ENCODE measurements at regions not wholly inside any gene's neighbourhood (a gene's known extent, or its start where the extent isn't known, plus 50 kb on each side); places are given as distances from the start of the nearest gene placed in this dataset.

DNA sequence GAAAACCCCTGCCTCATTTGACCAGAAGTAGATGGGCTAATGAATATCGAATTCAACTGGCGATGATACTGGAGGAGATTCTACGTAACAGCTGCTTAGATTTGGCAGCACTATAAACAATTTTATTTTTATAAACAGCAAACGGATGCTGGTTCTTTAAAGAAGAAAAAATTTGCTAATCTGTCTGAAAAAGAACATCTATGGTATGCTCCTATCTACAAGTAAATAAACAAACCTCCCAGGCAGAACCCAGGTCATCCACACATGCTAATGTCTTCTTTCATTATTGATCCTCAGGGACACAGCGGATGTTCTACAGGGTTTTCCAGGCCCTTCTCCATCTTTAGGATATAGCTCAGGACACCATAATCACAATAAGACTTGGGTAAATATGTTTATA lies 291.3 kb downstream of the ALDH8A1 start:
- DNase-seq = no peak
- TF ChIP-seq, protein P1, sequence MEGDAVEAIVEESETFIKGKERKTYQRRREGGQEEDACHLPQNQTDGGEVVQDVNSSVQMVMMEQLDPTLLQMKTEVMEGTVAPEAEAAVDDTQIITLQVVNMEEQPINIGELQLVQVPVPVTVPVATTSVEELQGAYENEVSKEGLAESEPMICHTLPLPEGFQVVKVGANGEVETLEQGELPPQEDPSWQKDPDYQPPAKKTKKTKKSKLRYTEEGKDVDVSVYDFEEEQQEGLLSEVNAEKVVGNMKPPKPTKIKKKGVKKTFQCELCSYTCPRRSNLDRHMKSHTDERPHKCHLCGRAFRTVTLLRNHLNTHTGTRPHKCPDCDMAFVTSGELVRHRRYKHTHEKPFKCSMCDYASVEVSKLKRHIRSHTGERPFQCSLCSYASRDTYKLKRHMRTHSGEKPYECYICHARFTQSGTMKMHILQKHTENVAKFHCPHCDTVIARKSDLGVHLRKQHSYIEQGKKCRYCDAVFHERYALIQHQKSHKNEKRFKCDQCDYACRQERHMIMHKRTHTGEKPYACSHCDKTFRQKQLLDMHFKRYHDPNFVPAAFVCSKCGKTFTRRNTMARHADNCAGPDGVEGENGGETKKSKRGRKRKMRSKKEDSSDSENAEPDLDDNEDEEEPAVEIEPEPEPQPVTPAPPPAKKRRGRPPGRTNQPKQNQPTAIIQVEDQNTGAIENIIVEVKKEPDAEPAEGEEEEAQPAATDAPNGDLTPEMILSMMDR (IDR thresholded peaks at IDR 0.05; ENCODE audit: partially characterized antibody, unreplicated experiment) = no peak
- Mint-ChIP-seq H3K9me3 (ENCODE audit: unreplicated experiment) (no peaks in the 10 kb centered on the region), H3K27me3 (ENCODE audit: unreplicated experiment) (no peaks in the 10 kb centered on the region), H3K4me3 (ENCODE audit: unreplicated experiment) (no peak overlapping the region), H3K4me1 (ENCODE audit: low read depth, unreplicated experiment) (no peaks in the 10 kb centered on the region), H3K36me3 (ENCODE audit: unreplicated experiment) (no peaks in the 10 kb centered on the region), H3K27ac (ENCODE audit: unreplicated experiment) (no peak overlapping the region)

DNA sequence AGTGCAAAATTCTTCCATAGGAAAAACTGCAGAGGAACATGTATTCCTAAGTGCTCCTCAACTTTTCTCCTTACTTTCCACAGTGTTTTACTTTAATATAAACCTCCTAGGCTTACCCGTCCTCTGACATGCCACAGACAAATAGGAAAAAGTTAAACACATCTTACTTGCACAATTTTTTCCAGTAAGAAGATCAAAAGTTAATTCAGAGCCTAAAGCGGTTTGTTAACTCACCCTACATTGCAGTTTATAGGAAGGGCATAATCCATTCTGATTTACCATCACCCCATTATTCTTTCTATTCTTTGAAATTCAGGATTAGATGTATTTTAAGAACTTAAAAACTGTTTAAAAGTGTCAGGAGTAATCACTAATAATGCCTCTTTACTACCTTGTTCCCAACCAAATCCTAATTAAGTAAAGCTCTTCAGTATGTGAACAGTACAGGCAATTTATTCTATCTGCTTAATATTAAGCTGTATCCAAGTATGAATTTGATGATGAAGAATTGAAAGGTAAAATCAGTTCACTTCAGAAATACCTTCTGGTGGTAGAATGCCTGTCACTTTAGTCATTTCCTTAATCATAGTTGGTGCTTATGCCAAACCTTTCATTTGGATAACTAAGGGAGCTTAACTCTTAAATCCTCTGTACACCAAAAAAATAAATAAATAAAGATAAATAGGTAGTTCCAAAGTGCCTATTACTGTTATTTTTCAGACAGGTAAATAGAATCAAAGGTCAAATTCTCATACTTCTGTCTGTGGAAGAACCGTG lies 292.0 kb downstream of the ALDH8A1 start:
- Mint-ChIP-seq H3K9me3 (ENCODE audit: unreplicated experiment) (no peaks in the 10 kb centered on the region), H3K36me3 (ENCODE audit: unreplicated experiment) (no peaks in the 10 kb centered on the region), H3K4me1 (ENCODE audit: low read depth, unreplicated experiment) (no peaks in the 10 kb centered on the region), H3K27ac (ENCODE audit: unreplicated experiment) (no peak overlapping the region), H3K27me3 (ENCODE audit: unreplicated experiment) (no peaks in the 10 kb centered on the region), H3K4me3 (ENCODE audit: unreplicated experiment) (no peak overlapping the region)
- DNase-seq = no peak
- TF ChIP-seq, protein P1 (IDR thresholded peaks at IDR 0.05; ENCODE audit: partially characterized antibody, unreplicated experiment) = no peak

DNA sequence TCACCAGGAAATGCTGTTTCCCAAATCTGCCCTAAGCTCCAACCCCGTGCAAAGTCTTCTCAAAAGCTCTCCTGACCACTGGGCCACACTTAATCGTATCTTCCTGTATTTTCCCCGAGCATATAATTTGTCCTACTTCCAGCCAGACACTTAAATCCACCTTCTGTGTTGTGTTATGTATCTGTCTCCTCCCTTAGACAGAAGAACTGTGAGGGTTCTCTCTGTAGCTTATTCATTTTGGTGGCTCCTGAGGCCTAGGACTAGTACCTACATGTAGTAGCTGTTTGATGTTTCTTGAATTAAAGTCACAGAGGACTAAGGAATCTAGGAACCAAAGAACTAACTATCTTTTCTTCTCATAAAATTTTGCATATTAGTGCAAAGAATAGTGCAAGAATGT lies 292.6 kb downstream of the ALDH8A1 start:
- Mint-ChIP-seq H3K27me3 (ENCODE audit: unreplicated experiment) (no peaks in the 10 kb centered on the region), H3K27ac (ENCODE audit: unreplicated experiment) (no peak overlapping the region)

DNA sequence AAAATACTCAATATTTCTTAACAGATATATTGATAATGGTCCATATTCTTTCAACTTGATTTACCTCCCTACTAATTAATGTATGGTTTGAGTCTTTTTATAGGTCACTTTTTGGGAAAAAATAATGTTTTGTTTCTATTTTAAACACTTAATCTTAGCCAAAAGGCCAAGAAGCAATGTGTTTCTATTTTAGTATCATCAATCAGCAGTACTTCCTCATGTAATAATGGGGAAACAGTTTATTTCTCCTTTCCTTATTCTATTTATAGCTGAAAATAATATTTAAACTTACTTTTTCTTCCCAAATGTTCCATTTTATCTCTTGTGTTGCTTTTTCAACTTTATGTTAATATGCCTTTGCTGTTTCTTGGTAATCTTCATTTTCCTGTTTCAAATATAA lies 295.1 kb downstream of the ALDH8A1 start:
- Mint-ChIP-seq H3K27me3 (ENCODE audit: unreplicated experiment) (no peaks in the 10 kb centered on the region), H3K4me3 (ENCODE audit: unreplicated experiment) (no peak overlapping the region), H3K4me1 (ENCODE audit: low read depth, unreplicated experiment) (no peaks in the 10 kb centered on the region), H3K27ac (ENCODE audit: unreplicated experiment) (no peak overlapping the region), H3K36me3 (ENCODE audit: unreplicated experiment) (no peaks in the 10 kb centered on the region), H3K9me3 (ENCODE audit: unreplicated experiment) (no peaks in the 10 kb centered on the region)
- TF ChIP-seq, protein P1 (IDR thresholded peaks at IDR 0.05; ENCODE audit: partially characterized antibody, unreplicated experiment) = no peak
- no peak for DNase-seq

More for the DNA sequence above, 292.6 kb downstream of the ALDH8A1 start:
- Mint-ChIP-seq H3K4me1 (ENCODE audit: low read depth, unreplicated experiment) (no peaks in the 10 kb centered on the region), H3K4me3 (ENCODE audit: unreplicated experiment) (no peak overlapping the region), H3K36me3 (ENCODE audit: unreplicated experiment) (no peaks in the 10 kb centered on the region), H3K9me3 (ENCODE audit: unreplicated experiment) (no peaks in the 10 kb centered on the region)
- DNase-seq = no peak
- TF ChIP-seq, protein P1 (IDR thresholded peaks at IDR 0.05; ENCODE audit: partially characterized antibody, unreplicated experiment) = no peak

DNA sequence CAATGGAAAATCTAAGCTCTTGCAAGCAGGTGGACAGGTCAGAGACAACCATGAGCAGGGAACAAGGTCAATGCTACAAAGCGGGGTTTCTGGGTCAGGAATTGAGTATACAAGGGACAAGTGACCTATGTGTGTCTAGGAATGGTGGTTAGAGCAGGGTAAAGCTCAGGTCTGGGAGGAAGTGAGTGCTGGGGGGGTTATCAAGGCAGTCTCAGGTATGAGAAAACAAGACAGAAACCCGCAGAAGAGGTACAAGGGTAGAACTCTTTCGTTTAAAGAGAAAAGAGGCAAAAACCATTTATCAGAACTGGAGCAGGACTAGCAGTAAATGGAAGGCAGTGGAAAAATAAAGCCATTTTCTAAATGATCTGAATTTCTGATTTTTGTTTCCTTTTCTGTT lies 298.4 kb downstream of the ALDH8A1 start:
- Mint-ChIP-seq H3K4me1 (ENCODE audit: low read depth, unreplicated experiment) (no peaks in the 10 kb centered on the region), H3K36me3 (ENCODE audit: unreplicated experiment) (no peaks in the 10 kb centered on the region)

More for the DNA sequence above, 298.4 kb downstream of the ALDH8A1 start:
- no peak for DNase-seq
- TF ChIP-seq, protein P1 (IDR thresholded peaks at IDR 0.05; ENCODE audit: partially characterized antibody, unreplicated experiment) = no peak
- Mint-ChIP-seq H3K27me3 (ENCODE audit: unreplicated experiment) (no peaks in the 10 kb centered on the region), H3K27ac (ENCODE audit: unreplicated experiment) (no peak overlapping the region), H3K4me3 (ENCODE audit: unreplicated experiment) (no peak overlapping the region), H3K9me3 (ENCODE audit: unreplicated experiment) (no peaks in the 10 kb centered on the region)

All from glutamatergic neuron (in vitro differentiated cells).